LNCAP (cell line): ENCODE measurements at regions not wholly inside any gene's neighbourhood (a gene's known extent, or its start where the extent isn't known, plus 50 kb on each side); places are given as distances from the start of the nearest gene placed in this dataset.

Source experiments
- TF ChIP-seq, protein P1 (sequence below): fragments of 450-650 bp; IDR thresholded peaks from 2 replicates; pipeline ENCODE4 v1.5.1; 2017; ENCODE audit warnings: mild to moderate bottlenecking

DNA sequence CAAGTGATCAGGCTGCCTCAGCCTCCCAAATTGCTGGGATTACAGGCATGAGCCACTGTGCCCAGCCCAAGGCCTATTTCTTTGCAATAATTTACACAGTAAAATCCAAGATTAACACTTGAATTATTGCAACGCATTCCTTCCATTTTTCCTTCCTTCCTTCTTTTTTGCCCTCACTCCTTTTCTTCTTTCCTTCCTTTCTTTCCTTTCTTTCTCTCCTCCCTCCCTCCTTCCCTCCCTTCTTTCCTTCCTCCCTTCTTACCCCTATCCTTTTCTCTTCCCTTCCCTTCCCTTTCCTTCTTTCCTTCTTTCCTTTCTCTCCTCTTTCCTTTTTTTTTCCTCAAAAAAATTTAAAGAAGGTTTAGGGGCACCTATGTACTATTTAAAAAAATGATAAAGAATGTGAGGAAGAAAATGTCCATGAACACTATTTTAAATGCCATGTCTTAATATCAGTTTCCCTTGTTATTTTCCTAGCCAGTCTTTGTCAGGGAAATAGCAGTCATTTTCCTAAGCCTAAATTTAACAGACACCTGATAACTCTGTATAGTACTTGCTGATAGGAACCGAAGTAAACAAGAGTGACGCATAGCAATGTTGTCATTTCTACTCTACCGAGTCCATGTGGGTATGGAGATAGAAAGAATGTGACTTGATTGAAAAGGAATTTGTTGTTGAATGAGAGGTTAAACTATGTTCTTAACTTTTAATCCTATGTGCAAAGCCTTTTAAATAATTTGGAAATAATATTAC, 79.8 kb upstream of the HMCN1 start:
- TF ChIP-seq, protein P1, sequence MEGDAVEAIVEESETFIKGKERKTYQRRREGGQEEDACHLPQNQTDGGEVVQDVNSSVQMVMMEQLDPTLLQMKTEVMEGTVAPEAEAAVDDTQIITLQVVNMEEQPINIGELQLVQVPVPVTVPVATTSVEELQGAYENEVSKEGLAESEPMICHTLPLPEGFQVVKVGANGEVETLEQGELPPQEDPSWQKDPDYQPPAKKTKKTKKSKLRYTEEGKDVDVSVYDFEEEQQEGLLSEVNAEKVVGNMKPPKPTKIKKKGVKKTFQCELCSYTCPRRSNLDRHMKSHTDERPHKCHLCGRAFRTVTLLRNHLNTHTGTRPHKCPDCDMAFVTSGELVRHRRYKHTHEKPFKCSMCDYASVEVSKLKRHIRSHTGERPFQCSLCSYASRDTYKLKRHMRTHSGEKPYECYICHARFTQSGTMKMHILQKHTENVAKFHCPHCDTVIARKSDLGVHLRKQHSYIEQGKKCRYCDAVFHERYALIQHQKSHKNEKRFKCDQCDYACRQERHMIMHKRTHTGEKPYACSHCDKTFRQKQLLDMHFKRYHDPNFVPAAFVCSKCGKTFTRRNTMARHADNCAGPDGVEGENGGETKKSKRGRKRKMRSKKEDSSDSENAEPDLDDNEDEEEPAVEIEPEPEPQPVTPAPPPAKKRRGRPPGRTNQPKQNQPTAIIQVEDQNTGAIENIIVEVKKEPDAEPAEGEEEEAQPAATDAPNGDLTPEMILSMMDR = no peak

DNA sequence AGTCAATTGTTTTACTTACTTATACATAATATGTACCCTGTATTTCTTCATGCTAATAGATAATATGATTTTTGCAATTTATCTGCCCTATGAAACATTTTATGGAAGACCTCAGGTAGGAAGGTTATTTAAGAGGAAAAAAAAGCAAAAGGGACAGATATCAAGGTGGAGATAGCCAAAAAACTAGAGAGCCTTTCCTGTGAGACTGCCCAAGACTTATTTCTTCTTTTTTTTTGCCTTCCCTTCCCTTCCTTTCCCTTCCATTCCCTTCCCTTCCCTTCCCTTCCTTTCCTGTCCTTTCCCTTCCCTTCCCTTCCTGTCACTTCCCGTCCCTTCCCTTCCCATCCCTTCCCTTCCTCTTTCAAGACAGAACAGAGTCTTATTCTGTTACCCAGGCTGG, 80.6 kb upstream of the HMCN1 start:
- TF ChIP-seq, protein P1 = no peak

DNA sequence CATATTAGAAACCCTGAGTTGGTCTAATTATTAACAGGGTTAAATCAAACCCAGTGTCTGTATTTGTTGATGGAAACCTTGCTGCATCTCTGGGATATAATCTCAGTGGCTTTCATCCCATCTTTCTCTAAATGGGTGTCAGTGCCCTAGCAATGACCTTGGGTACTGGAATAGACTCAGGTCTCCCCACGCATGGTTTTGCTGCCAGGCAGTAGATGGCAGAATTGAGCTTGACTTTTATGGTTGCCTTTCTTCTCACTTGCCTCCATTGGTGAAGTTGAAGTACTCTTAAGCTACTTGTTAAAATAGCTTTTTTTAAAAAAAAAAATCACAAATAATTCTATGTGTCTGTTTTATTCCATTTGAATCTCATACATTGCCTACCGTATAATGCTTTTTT, 81.8 kb upstream of the HMCN1 start:
- TF ChIP-seq, protein P1 = peak; percentile 30; the same call in 1 of the 2 replicates

DNA sequence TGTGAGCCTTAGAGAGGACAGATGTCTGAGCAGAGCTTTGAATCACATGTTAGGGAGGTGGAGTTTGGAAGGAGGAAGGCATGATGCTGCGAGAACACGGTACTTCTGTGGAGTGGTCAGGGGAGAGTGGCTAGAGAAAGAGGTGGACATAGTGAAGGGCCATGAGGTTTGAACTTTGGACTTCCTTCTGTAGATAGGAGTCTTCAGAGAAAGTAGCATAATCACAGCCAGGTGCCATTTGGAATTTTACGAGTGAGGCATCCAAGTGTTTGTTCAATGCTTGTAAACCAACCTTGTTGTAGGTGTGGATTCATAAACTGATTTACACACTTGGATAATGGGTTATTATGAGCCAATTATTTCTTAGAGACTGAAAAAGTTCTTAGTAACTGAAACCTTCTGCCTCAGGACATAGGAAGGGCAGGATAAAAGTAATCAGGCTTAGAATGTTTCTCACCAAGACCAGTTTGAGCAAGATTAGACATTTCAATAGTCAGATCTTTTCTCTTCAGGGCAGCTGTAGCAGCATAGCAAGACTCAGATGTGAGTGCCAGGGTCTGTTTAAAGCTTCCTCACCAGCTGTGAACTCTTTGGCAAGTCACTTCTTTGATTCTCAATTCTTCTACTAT, 83.5 kb upstream of the HMCN1 start:
- TF ChIP-seq, protein P1 = no peak

DNA sequence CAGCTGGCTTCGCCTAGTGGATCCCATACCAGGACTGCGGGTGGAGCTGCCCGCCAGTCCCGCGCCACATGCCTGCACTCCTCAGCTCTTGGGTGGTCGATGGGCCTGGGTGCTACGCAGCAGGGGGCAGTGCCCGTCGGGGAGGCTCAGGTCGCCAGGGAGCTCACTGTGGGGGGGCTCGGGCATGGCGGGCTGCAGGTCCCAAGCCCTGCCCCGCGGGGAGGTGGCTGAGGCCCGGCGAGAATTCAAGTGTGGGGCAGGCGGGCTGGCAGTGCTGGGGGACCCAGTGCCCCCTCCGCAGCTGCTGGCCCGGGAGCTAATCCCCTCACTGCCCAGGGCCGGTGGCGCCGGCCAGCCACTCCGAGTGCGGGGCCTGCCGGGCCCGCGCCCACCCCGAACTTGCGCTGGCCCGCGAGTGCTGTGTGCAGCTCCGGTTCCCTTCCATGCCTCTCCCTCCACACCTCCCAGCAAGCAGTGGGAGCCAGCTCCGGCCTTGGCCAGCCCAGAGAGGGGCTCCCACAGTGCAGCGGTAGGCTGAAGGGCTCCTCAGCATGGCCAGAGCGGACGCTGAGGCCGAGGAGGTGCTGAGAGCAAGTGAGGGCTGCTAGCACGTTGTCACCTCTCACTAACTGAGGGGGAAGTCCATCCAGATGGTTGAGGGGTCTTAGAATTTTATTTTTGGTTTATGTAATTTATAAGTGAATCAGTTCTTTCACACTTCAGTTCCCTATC, 85.2 kb upstream of the HMCN1 start:
- TF ChIP-seq, protein P1 = no peak

DNA sequence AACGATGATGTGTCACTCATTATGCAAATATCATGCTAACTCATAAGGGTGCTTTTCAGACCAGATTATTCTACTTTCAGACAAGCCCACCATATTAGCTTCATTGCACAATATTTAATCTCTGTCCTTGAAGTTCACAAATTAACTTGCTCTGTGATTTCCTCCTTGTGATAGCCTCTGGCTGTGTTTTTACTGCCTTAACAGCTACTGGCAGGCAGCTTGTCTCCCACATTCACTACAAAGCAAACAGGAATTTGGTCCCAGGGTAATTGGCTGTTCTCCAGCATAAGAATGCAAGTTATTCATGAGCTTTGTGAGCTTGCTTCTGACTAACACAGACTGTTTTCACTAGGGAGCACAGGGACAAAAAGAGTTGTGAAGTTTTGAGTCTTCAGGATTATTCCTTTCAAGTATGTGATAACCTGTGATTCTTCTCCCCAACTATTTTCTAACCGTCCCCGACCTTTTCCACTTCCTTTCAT, 87.9 kb upstream of the HMCN1 start:
- TF ChIP-seq, protein P1 = no peak

DNA sequence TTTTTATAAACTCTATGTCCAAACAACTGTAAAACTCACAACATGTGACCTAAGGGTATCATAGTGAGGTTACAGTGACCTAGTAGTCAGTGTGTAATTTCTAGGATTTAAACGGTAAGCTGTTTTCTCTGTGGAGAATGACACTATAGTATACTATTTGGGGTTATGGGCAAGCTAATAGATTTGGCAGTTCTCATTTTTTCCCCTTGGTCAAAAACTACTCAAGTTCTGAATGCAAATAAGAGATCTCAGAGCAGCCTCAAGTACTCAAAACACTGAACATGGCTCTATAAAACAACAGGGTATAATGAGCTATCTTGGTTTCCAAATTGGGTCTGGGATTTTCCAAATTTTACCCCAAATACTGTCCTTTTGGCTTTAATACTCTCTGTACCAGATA, 88.5 kb upstream of the HMCN1 start:
- TF ChIP-seq, protein P1 = no peak
